WI38 (cell line): ENCODE measurements at regions not wholly inside any gene's neighbourhood (a gene's known extent, or its start where the extent isn't known, plus 50 kb on each side); places are given as distances from the start of the nearest gene placed in this dataset.

Experiments
- H3K4me3 ChIP-seq: 2 replicates; pipeline ENCODE4 v1.5.1; 2011; ENCODE audit warnings: low read depth, mild to moderate bottlenecking, control low read depth, low read length
- CTCF ChIP-seq: IDR thresholded peaks from 2 replicates; pipeline ENCODE4 v1.5.1; 2012; ENCODE audit warnings: low read depth, mild to moderate bottlenecking, control low read depth, low read length

- no peak overlapping the region for H3K4me3 ChIP-seq
- TF ChIP-seq CTCF, result no peak
Measured at GRCh38 chr20:37584238-37584807, 56.6 kb upstream of the BLCAP start.

DNA sequence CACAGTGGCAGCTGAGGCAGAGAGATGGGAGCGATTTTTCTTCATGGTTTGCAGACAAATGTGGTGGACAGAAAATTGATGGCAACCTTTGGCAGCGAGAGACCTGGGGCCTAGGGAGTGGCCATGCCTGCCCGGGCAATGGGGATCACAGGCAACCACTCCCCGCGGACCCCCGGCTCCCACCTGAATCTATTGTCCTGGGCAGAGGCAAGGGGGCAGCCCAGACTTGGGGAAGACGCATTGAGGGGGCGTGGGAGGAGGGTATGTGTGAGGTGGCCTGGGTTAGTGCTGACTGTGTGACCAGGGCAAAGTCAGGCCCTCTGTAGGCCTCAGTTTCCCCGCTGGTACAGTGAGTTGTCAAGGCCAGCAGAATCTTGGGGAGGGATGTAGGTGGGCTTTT is 53.6 kb upstream of the BLCAP start:
- TF ChIP-seq CTCF, result no peak
- no peak overlapping the region for H3K4me3 ChIP-seq

GRCh38 chr20:37580069-37580468 is 52.4 kb upstream of the BLCAP start:
- no peak overlapping the region for H3K4me3 ChIP-seq
- no peak for TF ChIP-seq CTCF

DNA sequence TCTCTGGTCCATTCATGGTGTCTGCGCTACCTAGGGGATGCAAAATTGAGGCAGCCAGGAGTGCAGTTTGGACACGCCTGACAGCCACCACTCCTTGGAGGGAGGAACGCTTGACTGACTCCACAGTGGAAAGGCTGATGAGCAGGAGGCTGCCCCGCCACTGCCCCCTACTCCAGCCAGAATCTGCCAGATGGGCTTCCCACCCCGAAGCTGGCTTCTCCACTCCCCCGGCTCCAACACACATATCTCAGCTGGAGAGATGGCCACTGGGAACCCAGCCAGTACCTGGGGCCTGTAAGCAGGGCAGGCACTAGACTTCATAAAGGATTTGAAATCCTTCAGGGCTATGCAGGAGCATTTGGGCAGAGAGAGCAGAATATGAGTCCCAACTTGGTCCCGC is 51.4 kb upstream of the BLCAP start:
- no peak for TF ChIP-seq CTCF

DNA sequence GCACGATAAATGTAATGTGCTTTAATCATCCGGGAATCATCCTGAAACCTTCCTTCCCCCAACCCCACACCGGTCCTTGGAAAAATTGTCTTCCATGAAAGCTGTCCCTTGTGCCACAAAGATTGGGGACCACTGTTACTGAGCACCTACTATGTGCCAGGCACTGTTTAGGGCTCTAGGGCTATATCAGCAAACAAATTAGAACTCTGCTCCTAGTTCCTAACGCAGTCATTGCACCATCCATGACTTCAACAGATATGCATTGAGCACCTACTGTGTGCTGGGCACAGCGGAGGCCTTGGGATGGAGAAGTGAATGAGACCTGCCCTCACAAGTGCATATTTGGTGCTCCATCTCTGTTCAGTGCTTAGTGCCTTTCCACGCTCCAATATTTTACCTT is 50.3 kb upstream of the BLCAP start:
- no peak for TF ChIP-seq CTCF

More for the DNA sequence above, 51.4 kb upstream of the BLCAP start:
- H3K4me3 ChIP-seq, result no peak overlapping the region

More for the DNA sequence above, 50.3 kb upstream of the BLCAP start:
- no peak overlapping the region for H3K4me3 ChIP-seq
